Activated naive CD8-positive, alpha-beta T cell treated with anti-CD3 and anti-CD28 coated beads, Interleukin-2, amount 50 U/mL, for 24 hours (primary cell): ENCODE measurements at regions not wholly inside any gene's neighbourhood (a gene's known extent, or its start where the extent isn't known, plus 50 kb on each side); places are given as distances from the start of the nearest gene placed in this dataset.

ENCODE experiments used
- ATAC-seq: fragments of 150-1000 bp; cut with Tn5 transposase; one replicate; pipeline ENCODE4 v1.10.0; 2021
- DNase-seq: peaks from one replicate; pipeline ENCODE4 v3.0.0; 2021
- H3K27ac Mint-ChIP-seq: one replicate; pipeline ENCODE4 v1.8.0; 2021; ENCODE audit warnings: mild to moderate bottlenecking, mixed read lengths
- H3K27me3 Mint-ChIP-seq: one replicate; pipeline ENCODE4 v1.8.0; 2021; ENCODE audit warnings: mixed read lengths
- H3K36me3 Mint-ChIP-seq: one replicate; pipeline ENCODE4 v1.8.0; 2021; ENCODE audit warnings: low read depth, mixed read lengths
- H3K4me1 Mint-ChIP-seq: one replicate; pipeline ENCODE4 v1.8.0; 2021; ENCODE audit warnings: mixed read lengths
- H3K4me3 Mint-ChIP-seq: one replicate; pipeline ENCODE4 v1.8.0; 2021; ENCODE audit warnings: mild to moderate bottlenecking, moderate library complexity, mixed read lengths
- H3K9me3 Mint-ChIP-seq: one replicate; pipeline ENCODE4 v1.8.0; 2021; ENCODE audit warnings: mixed read lengths

DNA sequence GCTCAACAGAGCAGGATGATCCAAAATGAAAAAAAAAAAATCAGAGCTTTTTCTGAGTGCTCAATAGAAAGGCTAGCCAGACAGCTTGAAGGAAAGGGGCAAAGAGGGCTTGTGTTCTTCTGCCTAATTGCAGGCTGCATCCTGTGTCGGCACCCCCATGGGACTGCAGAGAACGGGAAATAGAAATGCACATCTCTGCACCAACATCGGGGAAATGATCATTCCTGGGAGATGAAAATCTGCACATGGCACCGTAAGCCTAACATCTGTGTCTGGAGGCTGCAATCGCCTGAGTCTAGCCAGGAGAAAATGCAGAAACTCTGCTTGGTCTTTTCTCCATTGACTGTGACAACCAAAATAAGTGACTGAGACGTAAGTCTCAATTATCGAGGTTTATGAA, 243.9 kb downstream of the ICE1 start:
- ATAC-seq (no peak), DNase-seq (no peak)
- H3K36me3 Mint-ChIP-seq = no peaks in the 10 kb centered on the region
- no peaks in the 10 kb centered on the region for H3K9me3 Mint-ChIP-seq
- no peak overlapping the region for H3K4me3 Mint-ChIP-seq
- H3K4me1 Mint-ChIP-seq = no peaks in the 10 kb centered on the region
- H3K27me3 Mint-ChIP-seq = no peaks in the 10 kb centered on the region
- H3K27ac Mint-ChIP-seq = no peak overlapping the region

DNA sequence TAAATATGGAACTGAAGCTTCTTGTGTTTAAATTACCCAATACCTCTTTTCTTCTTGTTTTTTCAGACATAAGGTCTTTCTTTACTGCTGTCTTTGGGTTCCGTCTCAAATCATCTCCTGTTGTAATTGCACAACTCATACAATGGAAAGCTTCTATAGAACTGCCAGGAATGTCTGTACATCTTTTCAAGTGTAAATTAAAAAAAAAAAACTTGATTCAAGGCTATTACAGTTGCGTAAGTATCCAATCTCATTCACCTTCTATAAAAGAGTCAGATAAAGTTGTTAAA, 243.5 kb downstream of the ICE1 start:
- Mint-ChIP-seq H3K27ac (no peak overlapping the region), H3K27me3 (no peaks in the 10 kb centered on the region), H3K4me3 (no peak overlapping the region), H3K36me3 (no peaks in the 10 kb centered on the region), H3K9me3 (no peaks in the 10 kb centered on the region), H3K4me1 (no peaks in the 10 kb centered on the region)
- DNase-seq (no peak), ATAC-seq (no peak)

DNA sequence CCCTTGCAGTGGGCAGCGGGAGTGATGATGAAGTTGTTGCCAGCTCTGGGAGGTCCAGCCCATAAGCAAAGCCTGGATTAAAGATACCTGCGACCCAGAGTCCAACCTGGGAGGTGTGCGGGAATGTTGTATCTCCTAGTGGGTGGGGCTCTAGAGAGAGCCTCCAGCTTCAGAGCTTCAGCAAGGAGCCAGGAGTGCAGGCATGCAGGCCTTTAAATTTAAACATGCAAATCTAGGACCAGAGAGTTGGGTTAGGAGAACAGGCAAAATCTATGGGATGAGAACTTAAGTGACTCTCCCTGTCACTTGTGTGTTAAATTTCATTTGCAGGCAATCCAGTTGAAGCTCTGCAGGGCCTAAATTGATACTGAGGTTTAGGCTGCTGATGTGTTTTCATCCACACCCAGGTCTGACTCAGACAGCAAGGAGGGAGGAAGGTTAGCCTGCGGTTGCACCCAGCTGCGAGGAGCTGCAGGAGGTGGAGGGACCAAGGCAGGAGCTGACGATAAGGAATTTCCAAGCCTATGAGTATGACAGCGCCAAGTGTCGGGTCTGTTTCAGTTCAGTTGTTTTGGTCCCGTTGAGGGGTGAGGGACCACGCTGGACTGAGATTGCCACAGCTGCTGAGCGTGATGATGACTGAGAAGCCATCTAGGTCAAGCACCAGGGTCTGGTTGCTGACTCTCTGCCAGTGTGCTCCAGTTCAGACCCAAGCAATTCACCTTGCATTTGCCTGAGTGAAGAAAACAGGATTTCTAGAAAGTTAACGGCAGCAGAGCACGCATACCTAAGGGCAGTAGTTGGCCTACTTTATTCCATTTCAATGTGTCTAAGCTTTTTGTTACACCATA, 243.0 kb downstream of the ICE1 start:
- Mint-ChIP-seq H3K4me1 (no peaks in the 10 kb centered on the region), H3K27me3 (no peaks in the 10 kb centered on the region), H3K27ac (no peak overlapping the region), H3K4me3 (no peak overlapping the region), H3K36me3 (no peaks in the 10 kb centered on the region), H3K9me3 (no peaks in the 10 kb centered on the region)
- ATAC-seq (no peak), DNase-seq (no peak)

DNA sequence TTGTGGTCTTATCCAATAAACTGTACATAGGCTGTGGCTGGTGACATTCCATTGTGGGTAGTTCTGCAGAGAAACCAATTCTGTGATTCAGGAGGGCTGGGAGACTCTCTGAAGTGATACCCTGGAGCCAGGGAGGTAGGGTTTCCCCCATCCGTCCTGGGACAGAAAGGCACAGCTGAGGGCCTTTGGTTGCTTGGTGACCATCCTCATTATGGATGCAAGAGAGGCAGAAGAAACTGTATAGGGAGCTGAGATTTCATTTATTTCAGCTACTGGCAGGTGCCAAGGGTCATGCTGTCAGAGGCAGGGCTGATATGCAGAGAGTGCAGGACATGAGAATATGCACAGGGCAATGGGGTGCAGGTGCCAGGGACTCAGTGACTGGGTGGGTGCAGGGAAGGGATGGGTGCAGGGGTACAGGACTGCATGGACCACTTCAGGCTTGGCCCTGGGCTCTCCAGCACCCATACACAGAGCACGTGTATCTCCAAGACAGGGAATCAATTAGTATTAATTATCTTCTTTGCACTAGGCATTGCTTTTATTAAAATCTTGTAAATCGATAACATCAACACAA, 236.5 kb downstream of the ICE1 start:
- Mint-ChIP-seq H3K27ac (no peak overlapping the region), H3K4me1 (no peaks in the 10 kb centered on the region), H3K9me3 (no peaks in the 10 kb centered on the region), H3K36me3 (no peaks in the 10 kb centered on the region), H3K27me3 (peaks cover 6% of the 10 kb centered on the region), H3K4me3 (no peak overlapping the region)
- DNase-seq = no peak
- no peak for ATAC-seq

DNA sequence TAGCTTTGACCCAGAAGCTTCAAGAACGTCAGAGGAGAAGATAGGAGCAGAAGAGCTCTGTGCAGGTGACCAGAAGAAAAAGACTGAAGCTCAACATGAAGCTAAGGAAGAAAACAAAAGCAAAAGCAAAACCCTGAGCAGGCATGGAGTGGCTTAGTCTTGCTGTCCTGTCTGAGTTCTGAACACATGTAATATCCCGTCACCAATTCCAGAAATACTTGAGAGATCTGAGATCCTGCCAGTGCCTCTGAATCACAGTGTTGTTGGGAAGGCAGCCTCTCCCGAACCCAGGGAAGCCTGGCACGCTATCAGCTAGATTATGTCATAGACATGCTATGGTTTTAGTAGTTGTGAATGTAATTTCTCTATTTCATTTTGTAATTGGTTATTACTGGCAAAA, 235.7 kb downstream of the ICE1 start:
- Mint-ChIP-seq H3K36me3 (no peaks in the 10 kb centered on the region), H3K4me3 (no peak overlapping the region)

DNA sequence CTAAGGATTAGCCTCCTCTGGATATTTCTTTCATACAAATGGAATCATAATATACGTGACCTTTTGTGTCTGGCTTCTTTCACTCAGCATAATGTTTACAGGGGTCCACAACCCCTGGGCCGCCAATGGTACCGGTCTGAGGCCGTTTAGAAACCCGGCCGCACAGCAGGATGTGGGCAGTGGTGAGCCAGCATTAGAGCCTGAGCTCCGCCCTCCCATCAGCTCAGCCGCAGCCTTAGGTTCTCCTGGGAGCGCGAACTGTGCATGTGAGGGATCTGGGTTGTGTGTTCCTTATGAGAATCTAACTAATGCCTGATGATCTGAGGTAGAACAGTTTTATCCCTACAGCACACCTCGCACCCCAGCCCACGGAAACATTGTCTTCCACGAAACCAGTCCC, 229.7 kb downstream of the ICE1 start:
- Mint-ChIP-seq H3K27ac (no peak overlapping the region), H3K9me3 (no peaks in the 10 kb centered on the region)

More for the DNA sequence above, 235.7 kb downstream of the ICE1 start:
- ATAC-seq (no peak), DNase-seq (no peak)
- no peaks in the 10 kb centered on the region for H3K4me1 Mint-ChIP-seq
- no peaks in the 10 kb centered on the region for H3K9me3 Mint-ChIP-seq
- no peak overlapping the region for H3K27ac Mint-ChIP-seq
- peaks cover 6% of the 10 kb centered on the region for H3K27me3 Mint-ChIP-seq

DNA sequence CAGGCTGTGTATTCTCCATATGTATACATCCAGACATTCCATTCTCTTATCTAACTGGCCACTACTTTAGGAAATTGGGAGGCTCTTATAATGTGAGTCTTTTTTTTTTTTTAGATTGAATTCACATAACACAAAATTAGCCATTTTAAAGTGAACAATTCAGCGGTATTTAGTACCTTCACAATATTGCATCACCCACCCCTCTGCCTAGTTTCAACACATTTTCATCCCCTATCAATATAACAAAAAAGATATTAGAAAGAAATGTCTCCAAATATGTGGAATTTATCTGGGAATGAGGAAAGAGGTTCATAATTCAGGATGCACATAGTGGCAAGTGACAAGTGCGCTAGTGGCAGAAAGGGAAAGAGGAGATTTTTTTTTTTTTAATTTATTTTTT, 228.5 kb downstream of the ICE1 start:
- Mint-ChIP-seq H3K4me3 (no peak overlapping the region), H3K27me3 (peaks cover 8% of the 10 kb centered on the region), H3K9me3 (no peaks in the 10 kb centered on the region), H3K4me1 (no peaks in the 10 kb centered on the region), H3K27ac (no peak overlapping the region), H3K36me3 (no peaks in the 10 kb centered on the region)
- no peak for DNase-seq
- ATAC-seq = no peak

More for the DNA sequence above, 229.7 kb downstream of the ICE1 start:
- ATAC-seq (no peak), DNase-seq (no peak)
- Mint-ChIP-seq H3K4me3 (no peak overlapping the region), H3K36me3 (no peaks in the 10 kb centered on the region), H3K27me3 (peaks cover 8% of the 10 kb centered on the region), H3K4me1 (no peaks in the 10 kb centered on the region)

DNA sequence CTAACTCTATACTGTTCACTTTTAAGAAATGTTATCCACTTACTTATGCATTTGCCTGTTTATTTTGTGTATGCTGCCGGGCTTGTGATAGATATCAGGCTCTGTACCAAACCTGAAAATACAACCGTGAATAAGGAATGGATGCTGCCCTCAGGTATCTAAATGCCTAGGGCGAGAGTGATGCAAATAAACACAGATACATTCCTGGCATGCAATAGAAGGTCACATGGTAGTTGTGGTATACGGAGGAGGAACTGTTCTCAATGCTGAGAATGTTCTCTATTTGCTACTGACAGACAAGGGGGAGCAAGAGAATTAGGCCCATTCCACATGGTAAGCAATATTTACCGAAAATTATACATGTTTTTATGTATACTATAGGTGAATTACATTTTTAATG, 227.8 kb downstream of the ICE1 start:
- H3K9me3 Mint-ChIP-seq = no peaks in the 10 kb centered on the region
- DNase-seq (no peak), ATAC-seq (no peak)
- no peak overlapping the region for H3K4me3 Mint-ChIP-seq
- H3K36me3 Mint-ChIP-seq = no peaks in the 10 kb centered on the region
- no peaks in the 10 kb centered on the region for H3K4me1 Mint-ChIP-seq
- no peak overlapping the region for H3K27ac Mint-ChIP-seq
- peaks cover 7% of the 10 kb centered on the region for H3K27me3 Mint-ChIP-seq

DNA sequence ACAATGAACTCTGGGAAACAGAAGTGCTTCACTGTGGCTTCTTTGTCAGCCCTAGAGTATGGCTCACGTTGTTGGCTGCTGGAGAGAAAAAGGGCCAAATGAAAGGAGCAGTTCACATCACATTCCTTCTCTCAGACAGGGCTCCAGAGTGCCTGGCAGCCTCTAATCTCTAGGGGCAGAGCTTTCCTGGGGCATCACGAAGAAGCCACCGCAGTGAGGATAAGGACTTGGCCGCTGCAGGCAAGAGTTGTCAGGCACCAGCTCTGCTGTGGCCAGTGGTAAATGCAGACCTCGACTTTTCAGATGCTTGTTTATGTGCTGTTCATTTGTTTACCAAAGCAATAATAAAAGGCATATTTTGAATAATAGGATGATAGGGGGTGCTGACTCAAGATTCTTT, 227.2 kb downstream of the ICE1 start:
- Mint-ChIP-seq H3K27ac (no peak overlapping the region), H3K27me3 (peaks cover 6% of the 10 kb centered on the region), H3K36me3 (no peaks in the 10 kb centered on the region), H3K4me1 (no peaks in the 10 kb centered on the region), H3K9me3 (no peaks in the 10 kb centered on the region), H3K4me3 (no peak overlapping the region)
- ATAC-seq (no peak), DNase-seq (no peak)

DNA sequence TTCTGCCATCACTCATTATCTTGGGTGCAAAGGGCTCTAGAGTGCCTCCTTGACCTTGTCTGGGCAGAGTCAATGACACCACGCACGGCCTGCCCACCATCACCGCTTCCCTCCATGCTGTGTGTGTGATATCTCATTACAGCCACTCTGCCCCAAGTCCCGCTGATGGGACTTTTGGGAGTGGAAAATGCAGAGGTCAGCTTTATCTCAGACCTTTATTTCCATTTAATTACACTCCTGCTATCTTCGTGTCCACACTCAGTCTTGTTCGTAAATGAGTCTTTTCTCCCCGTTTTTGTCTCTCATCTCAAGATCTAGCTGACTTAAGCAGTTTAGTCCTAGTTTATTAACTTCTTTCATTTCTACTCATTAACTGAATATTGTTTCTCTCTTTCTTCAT, 226.2 kb downstream of the ICE1 start:
- DNase-seq (no peak), ATAC-seq (no peak)
- no peaks in the 10 kb centered on the region for H3K36me3 Mint-ChIP-seq
- H3K9me3 Mint-ChIP-seq = no peaks in the 10 kb centered on the region
- H3K27ac Mint-ChIP-seq = no peak overlapping the region
- no peak overlapping the region for H3K4me3 Mint-ChIP-seq
- H3K4me1 Mint-ChIP-seq = no peaks in the 10 kb centered on the region
- H3K27me3 Mint-ChIP-seq = peaks cover 4% of the 10 kb centered on the region

DNA sequence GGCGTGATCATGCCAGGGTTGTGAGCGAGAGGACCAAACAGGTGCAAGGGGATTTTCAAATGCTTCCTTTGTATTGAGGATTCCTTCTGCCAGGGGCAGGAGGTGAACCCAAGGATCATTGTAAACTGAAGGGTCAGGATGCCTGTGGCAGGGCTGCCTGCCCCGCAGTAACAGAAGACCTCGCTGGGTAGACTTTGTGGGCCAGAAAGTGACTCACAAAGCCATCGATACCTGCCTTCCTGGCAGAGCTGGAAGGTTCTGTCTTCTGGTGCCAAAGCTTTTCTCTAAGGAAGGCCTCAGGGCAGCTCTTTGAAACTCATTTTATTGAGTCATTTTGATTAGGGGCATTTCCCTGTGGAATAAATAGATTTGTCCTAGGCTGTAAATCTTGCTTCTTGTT, 223.4 kb downstream of the ICE1 start:
- peaks cover 4% of the 10 kb centered on the region for H3K27me3 Mint-ChIP-seq
- no peak overlapping the region for H3K4me3 Mint-ChIP-seq
- no peak for ATAC-seq
- no peaks in the 10 kb centered on the region for H3K4me1 Mint-ChIP-seq
- H3K9me3 Mint-ChIP-seq = no peaks in the 10 kb centered on the region
- H3K36me3 Mint-ChIP-seq = no peaks in the 10 kb centered on the region
- no peak for DNase-seq
- H3K27ac Mint-ChIP-seq = no peak overlapping the region

DNA sequence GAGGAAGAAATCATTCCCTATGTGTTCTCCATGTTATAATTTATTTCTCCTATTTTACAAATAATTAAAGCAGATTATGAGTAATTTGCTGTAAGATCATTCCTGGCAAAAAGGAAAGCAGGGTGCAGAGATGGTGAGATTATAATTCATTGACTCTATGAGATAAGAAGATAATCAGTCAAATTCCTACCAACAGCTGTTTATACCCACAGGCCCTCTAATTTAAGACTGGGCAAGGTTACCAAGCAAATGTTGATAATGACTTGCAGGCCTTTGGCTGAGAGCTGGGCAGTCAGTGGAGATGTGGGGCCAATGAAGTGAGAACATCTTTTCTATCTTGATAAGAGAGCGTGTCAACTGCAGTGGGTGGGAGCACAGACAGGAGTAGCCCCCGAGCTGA, 222.7 kb downstream of the ICE1 start:
- Mint-ChIP-seq H3K36me3 (no peaks in the 10 kb centered on the region), H3K27ac (no peak overlapping the region), H3K27me3 (peaks cover 6% of the 10 kb centered on the region), H3K9me3 (no peaks in the 10 kb centered on the region), H3K4me3 (no peak overlapping the region), H3K4me1 (no peaks in the 10 kb centered on the region)
- ATAC-seq = no peak
- no peak for DNase-seq

DNA sequence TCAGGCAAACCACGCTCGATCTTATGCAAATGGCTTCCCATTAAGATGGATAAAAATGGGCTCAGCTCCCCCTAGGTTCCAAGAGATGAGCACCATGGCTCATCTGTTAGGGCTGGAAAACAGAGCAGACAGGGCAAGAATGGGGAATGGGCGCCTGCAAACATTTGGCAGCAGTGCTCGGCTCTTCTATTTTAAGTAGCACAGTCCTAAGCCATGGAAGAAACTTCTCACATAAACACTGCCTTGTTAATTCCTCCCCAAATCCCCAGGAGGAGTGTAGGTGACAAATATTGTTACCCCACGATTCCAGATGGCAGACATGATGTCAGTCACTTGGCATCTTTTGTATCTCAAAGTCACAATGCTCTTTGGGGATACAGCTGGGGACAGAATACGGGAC, 221.8 kb downstream of the ICE1 start:
- no peak for DNase-seq
- Mint-ChIP-seq H3K9me3 (no peaks in the 10 kb centered on the region), H3K27me3 (peaks cover 6% of the 10 kb centered on the region), H3K27ac (no peak overlapping the region), H3K36me3 (no peaks in the 10 kb centered on the region), H3K4me3 (no peak overlapping the region), H3K4me1 (no peaks in the 10 kb centered on the region)
- no peak for ATAC-seq

DNA sequence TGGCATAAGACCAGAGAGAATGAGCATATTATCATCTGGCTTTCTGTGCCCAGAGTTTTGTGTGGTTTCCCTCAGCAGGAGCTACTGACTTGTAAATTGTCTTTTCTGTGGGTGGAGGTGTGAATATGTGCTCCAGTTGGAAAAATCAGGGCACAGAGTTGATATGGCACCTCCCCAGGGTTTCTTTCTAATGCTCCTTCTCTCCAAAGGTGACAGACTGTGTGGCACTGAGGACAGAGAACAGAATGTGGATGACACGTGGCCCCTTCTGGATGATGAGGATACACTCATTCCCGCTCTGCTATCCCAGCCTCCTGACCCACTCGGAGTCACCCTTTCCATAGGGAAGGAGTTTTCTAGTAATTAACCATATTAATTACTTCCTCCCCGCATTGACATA, 221.0 kb downstream of the ICE1 start:
- H3K4me3 Mint-ChIP-seq = no peak overlapping the region
- no peaks in the 10 kb centered on the region for H3K4me1 Mint-ChIP-seq
- no peaks in the 10 kb centered on the region for H3K9me3 Mint-ChIP-seq
- DNase-seq (no peak), ATAC-seq (no peak)
- H3K27me3 Mint-ChIP-seq = peaks cover 2% of the 10 kb centered on the region
- no peaks in the 10 kb centered on the region for H3K36me3 Mint-ChIP-seq
- H3K27ac Mint-ChIP-seq = no peak overlapping the region

DNA sequence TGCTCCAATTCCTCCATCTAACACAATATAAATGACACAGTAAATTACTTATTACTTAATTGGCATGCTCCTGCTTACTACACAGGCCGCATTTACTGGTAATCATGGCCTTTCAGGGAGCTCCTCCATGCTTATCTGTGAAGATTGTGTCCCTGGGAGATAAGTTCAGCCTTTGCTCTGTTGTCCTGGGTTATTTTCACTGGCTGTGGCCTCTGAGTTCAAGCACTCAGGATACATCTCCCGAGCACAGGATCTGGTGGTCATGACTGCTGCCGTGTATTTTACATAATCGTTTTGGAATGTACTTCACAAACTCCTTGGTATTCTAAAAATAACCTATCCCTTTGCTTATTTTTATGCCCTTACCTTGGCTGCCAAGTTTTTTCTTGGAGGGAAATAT, 215.7 kb downstream of the ICE1 start:
- peaks cover 5% of the 10 kb centered on the region for H3K27me3 Mint-ChIP-seq
- DNase-seq = no peak
- H3K4me1 Mint-ChIP-seq = no peaks in the 10 kb centered on the region
- no peak overlapping the region for H3K4me3 Mint-ChIP-seq
- no peak for ATAC-seq
- no peaks in the 10 kb centered on the region for H3K36me3 Mint-ChIP-seq
- H3K27ac Mint-ChIP-seq = no peak overlapping the region
- H3K9me3 Mint-ChIP-seq = no peaks in the 10 kb centered on the region

DNA sequence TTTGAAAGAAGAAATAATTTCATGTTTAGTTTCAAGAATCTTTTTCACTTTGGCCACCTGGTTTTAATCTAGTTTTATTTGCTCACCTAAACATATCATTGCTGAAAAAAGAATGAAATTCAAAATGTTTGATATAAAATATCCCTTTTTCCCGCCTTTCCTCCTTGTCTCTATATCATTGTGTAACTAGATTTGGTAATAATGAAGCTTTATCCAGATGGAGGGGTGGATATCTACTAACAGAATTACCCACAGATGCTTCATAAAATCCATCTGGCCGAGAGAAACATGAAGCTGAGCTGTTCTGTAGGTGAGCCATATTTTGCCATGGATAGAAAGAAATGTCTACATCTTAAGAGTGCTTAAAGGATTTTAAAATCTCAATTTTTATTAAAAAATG, 214.7 kb downstream of the ICE1 start:
- H3K4me1 Mint-ChIP-seq = no peaks in the 10 kb centered on the region
- H3K27me3 Mint-ChIP-seq = peaks cover 8% of the 10 kb centered on the region
- no peak overlapping the region for H3K4me3 Mint-ChIP-seq
- no peak overlapping the region for H3K27ac Mint-ChIP-seq
- no peaks in the 10 kb centered on the region for H3K9me3 Mint-ChIP-seq
- no peak for ATAC-seq
- H3K36me3 Mint-ChIP-seq = no peaks in the 10 kb centered on the region
- no peak for DNase-seq
